Nephron progenitor cell (in vitro differentiated cells): ENCODE measurements at regions not wholly inside any gene's neighbourhood (a gene's known extent, or its start where the extent isn't known, plus 50 kb on each side); places are given as distances from the start of the nearest gene placed in this dataset.

Source experiments
- DNase-seq: peaks from one replicate; pipeline ENCODE4 v3.0.0; 2021
- H3K27ac Mint-ChIP-seq: 2 replicates; pipeline ENCODE4 v1.8.0; 2021; ENCODE audit warnings: mild to moderate bottlenecking, moderate library complexity, mixed read lengths
- H3K27me3 Mint-ChIP-seq: 2 replicates; pipeline ENCODE4 v1.8.0; 2021; ENCODE audit warnings: mild to moderate bottlenecking, low read depth, mixed read lengths; ENCODE audit not compliant: poor library complexity
- H3K36me3 Mint-ChIP-seq: 2 replicates; pipeline ENCODE4 v1.8.0; 2021; ENCODE audit warnings: low read depth, mixed read lengths
- H3K4me1 Mint-ChIP-seq: 2 replicates; pipeline ENCODE4 v1.8.0; 2021; ENCODE audit warnings: mixed read lengths
- H3K4me3 Mint-ChIP-seq: 2 replicates; pipeline ENCODE4 v1.8.0; 2021; ENCODE audit warnings: mild to moderate bottlenecking, moderate library complexity, mixed read lengths
- H3K9me3 Mint-ChIP-seq: 2 replicates; pipeline ENCODE4 v1.8.0; 2021; ENCODE audit warnings: mild to moderate bottlenecking, moderate library complexity, mixed read lengths
- TF ChIP-seq, protein P1 (sequence below): fragments of 200-600 bp; sonication (generic); IDR thresholded peaks from 2 replicates; pipeline ENCODE4 v1.5.0; 2021; ENCODE audit warnings: antibody characterized with exemption

- Mint-ChIP-seq H3K4me1 (peaks cover 14% of the 10 kb centered on the region), H3K27ac (no peak overlapping the region), H3K4me3 (no peak overlapping the region), H3K9me3 (no peaks in the 10 kb centered on the region), H3K27me3 (peaks cover 23% of the 10 kb centered on the region), H3K36me3 (no peaks in the 10 kb centered on the region)
- TF ChIP-seq, protein P1, sequence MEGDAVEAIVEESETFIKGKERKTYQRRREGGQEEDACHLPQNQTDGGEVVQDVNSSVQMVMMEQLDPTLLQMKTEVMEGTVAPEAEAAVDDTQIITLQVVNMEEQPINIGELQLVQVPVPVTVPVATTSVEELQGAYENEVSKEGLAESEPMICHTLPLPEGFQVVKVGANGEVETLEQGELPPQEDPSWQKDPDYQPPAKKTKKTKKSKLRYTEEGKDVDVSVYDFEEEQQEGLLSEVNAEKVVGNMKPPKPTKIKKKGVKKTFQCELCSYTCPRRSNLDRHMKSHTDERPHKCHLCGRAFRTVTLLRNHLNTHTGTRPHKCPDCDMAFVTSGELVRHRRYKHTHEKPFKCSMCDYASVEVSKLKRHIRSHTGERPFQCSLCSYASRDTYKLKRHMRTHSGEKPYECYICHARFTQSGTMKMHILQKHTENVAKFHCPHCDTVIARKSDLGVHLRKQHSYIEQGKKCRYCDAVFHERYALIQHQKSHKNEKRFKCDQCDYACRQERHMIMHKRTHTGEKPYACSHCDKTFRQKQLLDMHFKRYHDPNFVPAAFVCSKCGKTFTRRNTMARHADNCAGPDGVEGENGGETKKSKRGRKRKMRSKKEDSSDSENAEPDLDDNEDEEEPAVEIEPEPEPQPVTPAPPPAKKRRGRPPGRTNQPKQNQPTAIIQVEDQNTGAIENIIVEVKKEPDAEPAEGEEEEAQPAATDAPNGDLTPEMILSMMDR, result no peak
- no peak for DNase-seq
Measured at GRCh38 chr9:38131729-38132128, 62.7 kb upstream of the SHB start.

DNA sequence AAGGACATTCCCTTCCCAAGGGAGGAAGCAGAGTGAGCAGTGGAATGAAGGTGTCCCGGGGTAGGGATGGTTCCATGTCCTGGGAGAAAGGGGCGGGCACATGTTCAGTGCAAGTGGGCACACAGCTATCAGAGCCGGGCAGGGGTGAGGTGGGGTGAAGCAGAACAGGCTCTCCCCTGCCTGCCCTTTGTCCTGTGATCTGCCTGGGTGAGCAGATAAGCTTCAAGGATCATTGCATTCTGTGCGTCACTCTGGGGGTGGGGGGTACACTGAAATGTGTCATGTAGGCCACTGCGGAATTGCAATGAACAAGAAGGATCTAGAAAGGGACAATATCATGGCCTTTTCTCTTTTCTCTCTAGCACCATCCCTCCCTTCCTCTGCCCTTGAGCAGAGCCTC is 61.7 kb upstream of the SHB start:
- peaks cover 24% of the 10 kb centered on the region for H3K4me1 Mint-ChIP-seq
- TF ChIP-seq, protein P1, result no peak
- no peak overlapping the region for H3K27ac Mint-ChIP-seq
- H3K9me3 Mint-ChIP-seq, result no peaks in the 10 kb centered on the region
- H3K4me3 Mint-ChIP-seq, result no peak overlapping the region
- DNase-seq, result peak; percentile 17
- no peaks in the 10 kb centered on the region for H3K36me3 Mint-ChIP-seq
- H3K27me3 Mint-ChIP-seq, result peaks cover 26% of the 10 kb centered on the region

GRCh38 chr9:38129366-38129765 is 60.3 kb upstream of the SHB start:
- Mint-ChIP-seq H3K27me3 (peaks cover 28% of the 10 kb centered on the region), H3K36me3 (no peaks in the 10 kb centered on the region), H3K27ac (no peak overlapping the region), H3K4me1 (peaks cover 32% of the 10 kb centered on the region), H3K9me3 (no peaks in the 10 kb centered on the region), H3K4me3 (no peak overlapping the region)
- DNase-seq, result no peak
- TF ChIP-seq, protein P1, result no peak

GRCh38 chr9:38128752-38129270 is 59.8 kb upstream of the SHB start:
- no peaks in the 10 kb centered on the region for H3K9me3 Mint-ChIP-seq
- no peaks in the 10 kb centered on the region for H3K36me3 Mint-ChIP-seq
- peaks cover 32% of the 10 kb centered on the region for H3K4me1 Mint-ChIP-seq
- peaks cover 29% of the 10 kb centered on the region for H3K27me3 Mint-ChIP-seq
- TF ChIP-seq, protein P1, result no peak
- H3K27ac Mint-ChIP-seq, result no peak overlapping the region
- H3K4me3 Mint-ChIP-seq, result no peak overlapping the region
- DNase-seq, result no peak

DNA sequence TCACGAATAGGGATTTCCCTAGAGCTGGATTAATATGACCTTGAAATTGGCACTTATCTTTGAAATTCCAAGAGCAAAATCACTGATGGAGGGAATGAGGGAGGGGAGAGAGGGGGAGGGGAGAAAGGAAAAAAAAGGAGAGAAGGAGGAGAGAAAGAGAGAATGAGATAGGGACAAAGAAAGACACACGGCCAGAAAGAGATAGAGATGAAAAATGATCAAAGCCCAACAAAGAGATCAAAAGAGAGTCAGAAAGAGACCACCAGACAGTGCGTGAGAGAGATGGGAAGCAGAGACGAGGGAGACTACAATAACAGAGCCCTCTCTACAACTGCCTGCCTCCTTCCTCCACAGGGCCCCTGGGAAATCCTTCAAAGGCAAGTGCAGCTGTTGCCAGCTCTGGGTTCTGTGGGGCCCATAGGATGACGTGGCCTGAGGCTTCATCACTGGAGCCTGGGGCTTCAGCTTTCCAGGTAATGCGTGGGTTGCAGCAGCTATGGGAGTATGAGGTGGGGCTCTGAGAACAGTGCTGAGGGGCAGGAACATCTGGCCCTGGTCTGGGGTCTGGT is 58.3 kb upstream of the SHB start:
- DNase-seq, result no peak
- TF ChIP-seq, protein P1, result no peak
- Mint-ChIP-seq H3K9me3 (no peaks in the 10 kb centered on the region), H3K4me1 (peaks cover 32% of the 10 kb centered on the region), H3K27me3 (peaks cover 25% of the 10 kb centered on the region), H3K36me3 (no peaks in the 10 kb centered on the region), H3K4me3 (no peak overlapping the region), H3K27ac (no peak overlapping the region)

DNA sequence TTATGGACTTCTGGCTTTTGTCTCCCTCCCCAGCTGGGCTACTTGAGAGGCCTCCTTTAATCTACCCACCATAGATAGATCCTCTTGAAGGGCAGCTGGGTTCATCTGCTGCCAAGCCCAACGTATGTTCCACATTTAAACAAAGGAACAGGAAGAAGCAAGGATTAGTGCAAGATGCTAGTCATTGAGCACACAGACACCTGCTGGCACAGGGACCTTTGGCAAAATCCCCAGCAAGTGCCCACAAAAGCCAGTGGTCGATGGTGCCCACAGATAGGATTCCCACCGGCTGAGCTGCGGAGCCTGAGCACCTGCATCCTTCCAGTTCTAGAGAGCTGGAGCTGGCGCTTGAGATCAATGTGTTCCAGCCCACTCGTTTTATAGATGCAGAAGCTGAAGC is 57.7 kb upstream of the SHB start:
- Mint-ChIP-seq H3K27me3 (peaks cover 19% of the 10 kb centered on the region), H3K9me3 (no peaks in the 10 kb centered on the region), H3K36me3 (no peaks in the 10 kb centered on the region), H3K27ac (no peak overlapping the region), H3K4me1 (peaks cover 32% of the 10 kb centered on the region), H3K4me3 (no peak overlapping the region)
- TF ChIP-seq, protein P1, result no peak
- no peak for DNase-seq
